Endothelial cell of umbilical vein (primary cell): ENCODE measurements at regions not wholly inside any gene's neighbourhood (a gene's known extent, or its start where the extent isn't known, plus 50 kb on each side); places are given as distances from the start of the nearest gene placed in this dataset.

Source experiments
- CTCF ChIP-seq, 2 donors: IDR thresholded peaks; 1 replicate in 1 of 2; 2 replicates in 1 of 2; pipeline ENCODE4 v1.5.1; 2011; ENCODE audit warnings: low read length in 2 of 2, mild to moderate bottlenecking in 2 of 2, moderate library complexity in 2 of 2, control low read depth in 1 of 2, inconsistent platforms in 1 of 2, low read depth in 1 of 2; ENCODE audit not compliant: insufficient read depth in 1 of 2; ENCODE audit errors: extremely low read depth in 1 of 2
- MYC ChIP-seq: IDR thresholded peaks from one replicate; pipeline ENCODE4 v1.6.1; 2011; ENCODE audit warnings: mild to moderate bottlenecking, low read depth, low read length

GRCh38 chr6:116992546-116992945 lies 115.5 kb downstream of the RFX6 start:
- TF ChIP-seq CTCF (IDR thresholded peaks at IDR 0.05; ENCODE audit: extremely low read depth in 1 of 2, insufficient read depth in 1 of 2, low read depth in 1 of 2, low read length in 2 of 2) (no peak), MYC (no peak)
